GM19035 (cell line): ENCODE measurements at regions not wholly inside any gene's neighbourhood (a gene's known extent, or its start where the extent isn't known, plus 50 kb on each side); places are given as distances from the start of the nearest gene placed in this dataset.

ENCODE experiments used
- ATAC-seq: cut with Tn5 transposase; IDR thresholded peaks from one replicate; pipeline ENCODE4 v1.9.1; 2021; ENCODE audit not compliant: unreplicated experiment

DNA sequence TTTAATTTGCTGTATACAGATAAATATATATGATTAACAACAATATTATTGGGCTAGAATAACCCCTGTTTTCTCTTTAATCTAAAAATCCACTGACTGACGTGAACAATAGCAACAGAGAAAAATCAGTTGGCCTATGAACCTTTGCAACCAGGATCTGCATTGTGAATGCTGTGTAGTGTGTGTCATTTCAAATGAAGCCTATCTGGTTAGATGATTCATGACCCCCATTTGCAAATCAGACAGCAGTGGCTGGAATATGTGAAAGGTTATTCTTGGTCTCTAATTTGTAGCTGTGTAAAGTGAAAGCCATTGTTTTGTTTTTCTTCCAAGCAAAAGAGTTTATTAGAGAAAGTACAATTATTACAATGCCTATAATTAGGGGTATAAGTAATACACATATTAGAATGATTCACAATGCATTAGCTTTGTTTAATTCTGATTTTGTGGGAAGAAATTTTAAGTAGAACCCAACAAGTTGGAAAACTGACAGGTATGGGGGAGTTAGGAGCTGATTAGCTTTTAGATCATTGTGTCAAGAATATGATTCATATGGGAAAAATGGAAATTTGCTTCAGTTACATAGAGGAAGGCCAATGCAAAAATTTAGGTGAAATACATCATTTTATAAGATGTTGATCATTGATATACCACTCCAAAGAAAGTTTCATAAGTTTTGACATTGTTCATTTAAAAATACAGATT is 1362.2 kb upstream of the TMEFF2 start:
- ATAC-seq: no peak

DNA sequence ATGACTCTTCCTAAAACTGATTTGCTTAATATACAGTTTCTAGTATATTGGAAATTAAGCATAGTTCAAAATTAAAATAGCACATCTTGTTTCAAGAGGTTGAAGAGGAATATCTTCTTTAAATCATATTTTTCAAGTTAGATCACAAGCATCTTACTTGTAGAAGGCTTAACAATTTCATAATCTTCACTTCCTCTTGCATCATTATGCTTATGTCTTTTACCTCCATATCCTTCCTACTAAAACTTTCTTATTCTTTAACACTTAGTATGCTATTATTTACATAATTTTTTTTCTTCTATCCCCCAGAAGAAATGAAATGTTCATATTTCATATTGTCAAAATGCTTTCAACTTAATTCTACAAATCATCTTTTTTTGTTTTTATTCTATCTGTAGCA is 1354.9 kb upstream of the TMEFF2 start:
- ATAC-seq: no peak

- ATAC-seq: no peak
Observed at GRCh38 chr2:193542762-193543161, 1348.0 kb upstream of the TMEFF2 start.

GRCh38 chr2:193539188-193539587 is 1344.5 kb upstream of the TMEFF2 start:
- peak; percentile 80 for ATAC-seq

DNA sequence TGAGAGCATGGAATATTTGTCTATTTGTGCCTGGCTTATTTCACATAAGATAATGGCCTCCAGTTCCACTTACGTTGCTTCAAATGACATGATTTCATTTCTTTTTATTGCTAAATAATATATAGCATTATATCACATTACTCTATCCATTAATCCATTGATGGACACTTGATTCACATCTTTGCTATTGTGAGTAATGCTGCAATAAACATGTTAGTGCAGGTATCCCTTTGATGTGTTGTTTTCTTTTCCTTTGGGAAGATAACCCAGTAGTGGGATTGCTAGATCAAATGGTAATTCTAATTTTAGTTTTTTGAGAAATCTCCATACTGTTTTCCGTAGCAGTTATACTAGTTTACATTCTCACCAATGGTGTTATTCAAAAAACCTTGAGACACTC is 1343.3 kb upstream of the TMEFF2 start:
- ATAC-seq: no peak

DNA sequence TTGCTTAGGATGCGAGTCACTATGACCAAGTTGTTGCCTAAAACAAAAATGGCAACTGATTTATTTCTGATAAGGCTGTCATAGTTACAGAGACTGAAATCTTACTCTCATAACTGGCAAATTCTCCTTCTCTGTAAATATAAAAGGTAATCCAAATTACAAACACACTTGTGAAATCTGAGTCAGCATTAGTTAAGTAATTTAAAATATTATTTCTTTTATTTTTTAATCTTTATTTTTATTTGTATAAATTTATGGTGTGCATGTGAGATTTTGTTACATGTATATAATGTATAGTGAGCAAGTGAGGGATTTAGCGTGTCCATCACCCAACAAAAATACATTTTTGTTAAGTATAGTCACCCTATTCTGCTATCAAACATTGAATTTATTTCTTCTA is 1342.8 kb upstream of the TMEFF2 start:
- ATAC-seq: no peak

DNA sequence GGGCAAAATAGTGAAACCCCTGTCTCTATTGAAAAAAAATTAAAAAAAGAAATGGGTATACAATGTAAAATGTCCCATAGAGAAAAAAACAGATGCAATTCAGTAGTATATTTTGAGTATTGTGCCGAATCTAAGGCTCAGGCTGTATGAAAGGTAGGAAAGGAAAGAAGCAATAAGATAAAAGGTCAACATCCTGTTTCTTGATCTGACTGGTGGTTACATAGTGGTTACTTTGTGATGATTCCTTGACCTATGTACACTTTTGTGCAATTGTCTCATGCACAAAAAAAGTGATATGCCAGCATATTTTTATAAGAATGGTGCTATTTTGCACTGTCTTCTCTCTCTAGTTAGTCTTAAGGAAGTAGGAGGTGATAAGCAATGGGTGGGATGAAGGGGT is 1333.7 kb upstream of the TMEFF2 start:
- ATAC-seq: no peak

- ATAC-seq: no peak
Observed at GRCh38 chr2:193527146-193527545, 1332.4 kb upstream of the TMEFF2 start.

GRCh38 chr2:193523662-193524061 is 1328.9 kb upstream of the TMEFF2 start:
- no peak for ATAC-seq

DNA sequence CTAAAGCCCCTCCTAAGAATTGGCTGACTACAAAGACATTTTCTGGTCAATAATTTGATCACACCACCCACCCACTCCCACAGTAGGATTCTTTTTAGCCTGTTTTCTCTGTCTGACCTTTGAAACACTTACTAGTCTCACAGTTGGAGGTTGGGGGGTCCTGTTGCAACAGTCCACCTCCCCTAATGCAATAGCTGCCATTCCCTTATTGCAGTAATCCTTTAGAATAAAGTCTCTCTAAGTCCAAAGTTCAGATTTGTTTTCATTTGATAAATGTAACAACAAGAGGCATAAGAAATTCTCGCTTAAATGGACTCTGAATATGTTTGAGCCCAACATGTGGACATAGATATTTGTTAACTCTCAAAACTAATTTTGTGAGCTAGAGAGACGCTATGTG is 1326.8 kb upstream of the TMEFF2 start:
- no peak for ATAC-seq

- no peak for ATAC-seq
Observed at GRCh38 chr2:193520709-193521458, 1326.2 kb upstream of the TMEFF2 start.

DNA sequence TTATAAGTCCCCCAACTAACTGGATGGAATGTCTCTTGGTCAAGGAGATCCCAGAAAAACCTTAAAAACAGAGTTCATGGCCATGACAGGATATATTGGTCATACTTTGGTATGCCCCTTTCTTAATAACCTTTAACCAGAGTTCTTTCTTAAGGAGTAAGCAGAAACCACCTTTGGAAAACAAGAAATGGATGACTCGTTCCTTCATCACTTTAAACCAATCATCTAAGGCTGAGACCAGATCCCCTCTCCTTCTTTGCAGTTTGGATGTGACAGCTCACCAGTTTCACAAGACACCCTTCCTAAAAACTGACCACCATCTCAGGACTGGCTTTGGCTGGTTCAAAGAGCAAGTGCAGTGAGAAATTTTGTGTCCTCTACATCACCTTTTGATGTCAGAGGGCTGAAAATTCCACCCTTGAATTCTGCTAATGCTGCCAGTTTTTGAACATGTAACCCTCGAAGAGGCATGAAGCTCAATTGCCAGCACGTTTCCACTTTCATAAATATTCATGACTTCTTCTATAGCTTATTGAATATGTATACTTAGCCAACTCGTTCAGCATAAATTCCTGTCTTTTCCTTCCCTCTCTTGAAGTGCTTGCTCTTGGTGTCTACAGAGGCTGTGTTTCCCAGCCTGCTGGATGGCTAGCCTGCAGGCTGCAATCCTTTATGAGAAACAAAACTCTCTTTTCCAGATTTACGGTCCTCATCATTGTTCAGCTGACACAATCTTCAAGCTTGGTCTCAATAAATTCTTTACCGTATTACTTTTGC is 1323.5 kb upstream of the TMEFF2 start:
- no peak for ATAC-seq

- no peak for ATAC-seq
Observed at GRCh38 chr2:193517615-193518014, 1322.9 kb upstream of the TMEFF2 start.

GRCh38 chr2:193506035-193506434 is 1311.3 kb upstream of the TMEFF2 start:
- ATAC-seq: no peak

- ATAC-seq: no peak
Observed at GRCh38 chr2:193505620-193506019, 1310.9 kb upstream of the TMEFF2 start.

GRCh38 chr2:193502363-193503035 is 1307.8 kb upstream of the TMEFF2 start:
- ATAC-seq: no peak

GRCh38 chr2:193496786-193497185 is 1302.1 kb upstream of the TMEFF2 start:
- ATAC-seq: no peak

GRCh38 chr2:193482557-193482956 is 1287.8 kb upstream of the TMEFF2 start:
- ATAC-seq: peak; percentile 79

- ATAC-seq: no peak
Observed at GRCh38 chr2:193480187-193480586, 1285.5 kb upstream of the TMEFF2 start.

DNA sequence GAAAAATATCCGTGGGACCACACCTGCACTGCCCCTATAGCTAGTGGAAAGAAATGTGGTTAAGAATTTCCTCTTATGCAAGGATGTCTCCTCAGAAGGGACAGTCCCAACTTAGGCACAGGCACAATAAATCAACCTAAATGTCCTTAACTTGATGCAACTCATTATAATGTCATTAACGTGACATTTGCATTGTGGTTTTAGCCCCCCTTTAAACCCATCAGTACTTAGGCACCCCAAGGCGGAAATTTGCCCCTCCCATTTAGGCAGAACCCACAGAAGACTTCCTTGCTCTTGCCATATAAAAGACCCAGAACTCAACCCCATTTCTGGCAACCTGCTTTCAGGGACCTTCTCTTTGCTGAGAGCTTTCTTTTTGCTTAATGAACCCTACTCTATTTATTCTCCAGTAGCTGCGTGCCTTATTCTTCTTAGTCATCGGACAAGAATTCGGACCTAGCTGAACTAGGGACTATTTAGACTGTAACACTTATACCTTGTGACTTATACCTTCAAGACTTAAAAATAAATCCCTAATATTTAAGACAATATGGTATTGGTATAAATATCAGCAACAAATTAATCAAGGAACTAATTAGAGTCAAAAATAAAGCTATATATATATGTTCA is 1281.6 kb upstream of the TMEFF2 start:
- ATAC-seq: no peak

DNA sequence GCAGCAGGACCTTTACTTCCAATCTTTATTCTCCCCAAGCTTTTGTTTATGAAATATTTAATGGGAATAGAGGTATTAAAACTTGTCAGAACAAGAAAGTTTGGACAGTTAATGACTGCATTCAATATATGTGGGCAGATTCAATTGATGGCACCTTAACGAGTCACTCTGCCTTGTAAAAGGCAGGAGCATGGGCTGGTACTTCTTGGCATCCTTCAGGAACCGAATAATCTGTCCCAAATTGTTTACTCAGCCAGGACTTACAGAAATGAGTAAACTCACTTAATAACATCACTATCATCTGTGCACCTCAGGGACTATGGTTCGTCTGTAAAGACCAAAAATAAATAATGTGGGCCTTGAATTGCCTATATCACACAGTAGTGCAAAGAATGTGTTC is 1280.3 kb upstream of the TMEFF2 start:
- no peak for ATAC-seq
